ENCODE measurements at regions not wholly inside any gene's neighbourhood (a gene's known extent, or its start where the extent isn't known, plus 50 kb on each side); places are given as distances from the start of the nearest gene placed in this dataset.

DNA sequence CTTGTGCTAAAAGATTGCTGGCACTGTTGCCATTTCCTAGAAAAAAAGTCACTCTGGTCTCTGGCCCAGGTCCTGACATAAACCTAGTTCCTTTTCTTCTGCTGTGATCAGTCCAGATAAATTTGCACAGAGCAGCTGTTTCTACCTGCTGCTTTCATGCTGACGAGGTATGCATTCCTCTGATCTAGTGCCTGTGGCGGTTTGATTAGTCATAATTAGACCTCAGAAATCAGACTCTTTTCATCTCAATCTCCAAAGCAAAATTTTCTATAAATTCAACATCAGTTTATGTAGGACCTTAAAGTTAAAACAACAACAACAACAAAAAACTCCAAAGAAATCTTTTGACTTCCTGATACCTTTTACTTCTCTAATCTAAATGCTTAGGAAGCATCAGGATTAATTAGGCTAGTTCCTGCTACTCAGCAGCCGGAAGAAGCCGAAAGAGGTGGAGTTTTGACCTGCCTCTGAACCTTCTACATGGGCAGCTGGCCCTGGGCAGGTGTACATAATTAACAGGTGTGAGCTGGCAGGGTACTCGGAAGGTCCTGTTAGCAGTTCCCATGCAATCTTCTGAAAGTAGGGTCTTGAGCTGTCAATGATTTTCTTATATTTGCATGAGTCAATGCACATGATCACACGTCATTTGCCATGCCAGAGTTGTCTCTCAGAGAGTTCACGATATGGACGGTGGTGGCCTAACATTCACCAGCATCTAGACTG, 83.3 kb upstream of the CCDC112 start:
- TF ChIP-seq, protein P1, sequence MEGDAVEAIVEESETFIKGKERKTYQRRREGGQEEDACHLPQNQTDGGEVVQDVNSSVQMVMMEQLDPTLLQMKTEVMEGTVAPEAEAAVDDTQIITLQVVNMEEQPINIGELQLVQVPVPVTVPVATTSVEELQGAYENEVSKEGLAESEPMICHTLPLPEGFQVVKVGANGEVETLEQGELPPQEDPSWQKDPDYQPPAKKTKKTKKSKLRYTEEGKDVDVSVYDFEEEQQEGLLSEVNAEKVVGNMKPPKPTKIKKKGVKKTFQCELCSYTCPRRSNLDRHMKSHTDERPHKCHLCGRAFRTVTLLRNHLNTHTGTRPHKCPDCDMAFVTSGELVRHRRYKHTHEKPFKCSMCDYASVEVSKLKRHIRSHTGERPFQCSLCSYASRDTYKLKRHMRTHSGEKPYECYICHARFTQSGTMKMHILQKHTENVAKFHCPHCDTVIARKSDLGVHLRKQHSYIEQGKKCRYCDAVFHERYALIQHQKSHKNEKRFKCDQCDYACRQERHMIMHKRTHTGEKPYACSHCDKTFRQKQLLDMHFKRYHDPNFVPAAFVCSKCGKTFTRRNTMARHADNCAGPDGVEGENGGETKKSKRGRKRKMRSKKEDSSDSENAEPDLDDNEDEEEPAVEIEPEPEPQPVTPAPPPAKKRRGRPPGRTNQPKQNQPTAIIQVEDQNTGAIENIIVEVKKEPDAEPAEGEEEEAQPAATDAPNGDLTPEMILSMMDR (conservative IDR thresholded peaks at IDR 0.05 in 1 of 2, IDR thresholded peaks at IDR 0.05 in 1 of 2; ENCODE audit: extremely low read depth in 1 of 2, insufficient read depth in 1 of 2, low read depth in 1 of 2, low read length in 2 of 2) = no peak
- TF ChIP-seq EZH2 (IDR thresholded peaks at IDR 0.05; ENCODE audit: borderline replicate concordance, low read length) = no peak

Measured in mammary epithelial cell (primary cell).